Fibroblast of mammary gland (primary cell): ENCODE measurements at regions not wholly inside any gene's neighbourhood (a gene's known extent, or its start where the extent isn't known, plus 50 kb on each side); places are given as distances from the start of the nearest gene placed in this dataset.

Experiments used
- DNase-seq: peaks from one replicate; pipeline ENCODE4 v3.0.0-alpha.2; 2010; ENCODE audit warnings: low read depth
- H3K4me3 ChIP-seq: 2 replicates; pipeline ENCODE4 v1.5.1; 2011; ENCODE audit warnings: low read depth, mild to moderate bottlenecking, low read length, moderate library complexity; ENCODE audit not compliant: control insufficient read depth
- TF ChIP-seq, protein P1 (sequence below): conservative IDR thresholded peaks from 2 replicates; pipeline ENCODE4 v1.5.1; 2011; ENCODE audit warnings: low read depth, low read length, inconsistent platforms; ENCODE audit not compliant: control insufficient read depth, insufficient read depth

GRCh38 chrX:78513971-78514738, 145.0 kb downstream of the RTL3 start:
- no peak overlapping the region for H3K4me3 ChIP-seq
- DNase-seq = no peak
- TF ChIP-seq, protein P1, sequence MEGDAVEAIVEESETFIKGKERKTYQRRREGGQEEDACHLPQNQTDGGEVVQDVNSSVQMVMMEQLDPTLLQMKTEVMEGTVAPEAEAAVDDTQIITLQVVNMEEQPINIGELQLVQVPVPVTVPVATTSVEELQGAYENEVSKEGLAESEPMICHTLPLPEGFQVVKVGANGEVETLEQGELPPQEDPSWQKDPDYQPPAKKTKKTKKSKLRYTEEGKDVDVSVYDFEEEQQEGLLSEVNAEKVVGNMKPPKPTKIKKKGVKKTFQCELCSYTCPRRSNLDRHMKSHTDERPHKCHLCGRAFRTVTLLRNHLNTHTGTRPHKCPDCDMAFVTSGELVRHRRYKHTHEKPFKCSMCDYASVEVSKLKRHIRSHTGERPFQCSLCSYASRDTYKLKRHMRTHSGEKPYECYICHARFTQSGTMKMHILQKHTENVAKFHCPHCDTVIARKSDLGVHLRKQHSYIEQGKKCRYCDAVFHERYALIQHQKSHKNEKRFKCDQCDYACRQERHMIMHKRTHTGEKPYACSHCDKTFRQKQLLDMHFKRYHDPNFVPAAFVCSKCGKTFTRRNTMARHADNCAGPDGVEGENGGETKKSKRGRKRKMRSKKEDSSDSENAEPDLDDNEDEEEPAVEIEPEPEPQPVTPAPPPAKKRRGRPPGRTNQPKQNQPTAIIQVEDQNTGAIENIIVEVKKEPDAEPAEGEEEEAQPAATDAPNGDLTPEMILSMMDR = no peak

GRCh38 chrX:78506248-78506647, 152.9 kb downstream of the RTL3 start:
- H3K4me3 ChIP-seq = no peak overlapping the region
- no peak for DNase-seq
- TF ChIP-seq, protein P1 = no peak

- DNase-seq = no peak
- TF ChIP-seq, protein P1 = no peak
- no peak overlapping the region for H3K4me3 ChIP-seq
Observed at GRCh38 chrX:78496483-78496882, 162.6 kb downstream of the RTL3 start.

- TF ChIP-seq, protein P1 = no peak
- no peak overlapping the region for H3K4me3 ChIP-seq
- DNase-seq = no peak
Observed at GRCh38 chrX:78493180-78493579, 165.8 kb upstream of the CYSLTR1 start.

DNA sequence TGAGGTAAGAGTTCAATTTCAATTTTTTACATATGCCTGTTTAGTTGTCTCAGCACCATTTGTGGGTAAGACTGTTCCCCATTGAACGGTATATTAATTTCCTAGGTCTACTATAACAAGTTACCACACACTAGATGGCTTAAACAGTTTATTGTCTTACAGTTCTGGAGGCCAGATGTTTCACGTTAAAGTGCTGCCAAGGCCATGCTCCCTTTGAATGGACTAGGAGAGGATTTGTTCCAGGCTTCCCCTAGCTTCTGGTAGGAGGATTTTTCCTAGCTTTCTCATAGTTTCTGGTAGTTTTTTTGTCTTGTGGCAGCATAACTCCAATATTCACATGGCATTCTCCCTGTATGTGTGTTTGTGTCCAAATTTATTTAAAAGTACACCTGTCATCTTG, 149.3 kb upstream of the CYSLTR1 start:
- DNase-seq = peak; percentile 3
- no peak overlapping the region for H3K4me3 ChIP-seq
- TF ChIP-seq, protein P1 = no peak

- DNase-seq = no peak
- TF ChIP-seq, protein P1 = no peak
- H3K4me3 ChIP-seq = no peak overlapping the region
Observed at GRCh38 chrX:78456909-78457308, 129.5 kb upstream of the CYSLTR1 start.
